NCI-H187 (cell line): ENCODE measurements at regions not wholly inside any gene's neighbourhood (a gene's known extent, or its start where the extent isn't known, plus 50 kb on each side); places are given as distances from the start of the nearest gene placed in this dataset.
A peak's percentile ranks its signal among the peaks of the same experiment; 100 is the strongest.

Experiments used
- DNase-seq, 2 experiments: peaks; one replicate each; lab custom pipeline; 2025; lab: John Stamatoyannopoulos, UW

DNA sequence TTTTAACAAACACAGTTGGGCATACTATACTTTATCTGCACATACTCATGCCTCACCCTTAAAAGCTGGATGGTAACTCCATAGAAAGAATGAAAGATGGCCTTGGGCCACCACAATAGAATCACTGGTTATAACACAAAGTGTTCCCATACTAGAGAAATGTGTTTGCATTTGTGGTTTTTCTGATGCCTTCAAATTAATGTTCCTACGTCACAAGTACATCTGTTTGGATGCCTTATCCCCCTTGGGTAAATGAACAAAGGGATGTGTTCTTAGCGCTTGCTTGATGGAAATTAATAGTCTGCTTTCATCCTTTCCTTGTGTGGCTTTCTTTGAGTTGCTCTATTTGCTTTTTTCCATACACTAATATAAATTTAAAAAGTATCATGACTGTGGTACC, 291.1 kb upstream of the PDE4D start:
- DNase-seq = no peak

DNA sequence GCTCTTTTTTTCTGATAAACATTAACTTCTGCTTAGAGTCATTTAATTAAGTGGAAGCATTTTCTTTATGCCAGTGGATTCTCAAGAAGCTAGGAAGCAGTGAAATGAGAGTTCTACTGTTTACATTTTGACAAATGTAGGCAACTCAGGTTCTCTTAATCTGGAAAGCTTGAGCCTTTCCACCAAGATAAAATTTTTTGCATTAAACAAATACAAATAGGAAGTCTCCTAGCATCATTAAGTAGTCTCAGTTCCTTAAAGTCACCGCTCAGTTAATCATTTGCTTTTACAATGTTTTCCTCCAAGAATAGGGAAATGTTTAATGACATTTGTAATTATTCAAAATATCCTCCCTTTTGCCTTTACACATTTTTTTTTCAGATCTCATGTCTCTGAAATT, 290.4 kb upstream of the PDE4D start:
- no peak for DNase-seq

DNA sequence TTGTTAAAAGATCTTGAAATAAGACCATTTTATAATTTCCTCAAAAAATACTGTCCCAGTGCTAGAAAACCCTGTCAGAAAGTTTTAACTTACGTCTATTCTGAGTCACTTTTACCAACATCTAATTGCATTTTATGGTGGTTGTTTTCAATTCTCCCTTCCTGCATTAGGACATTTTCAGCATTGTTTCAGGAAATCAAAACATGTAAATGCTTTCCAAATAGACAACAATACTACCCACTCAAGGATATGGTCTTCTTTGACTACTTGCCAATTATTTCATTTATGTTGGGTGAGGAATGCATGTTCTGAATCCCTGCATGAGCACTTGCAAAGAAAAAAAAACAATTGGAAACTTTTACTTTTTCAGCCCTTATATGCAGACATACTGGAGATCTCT, 284.6 kb upstream of the PDE4D start:
- no peak for DNase-seq

DNA sequence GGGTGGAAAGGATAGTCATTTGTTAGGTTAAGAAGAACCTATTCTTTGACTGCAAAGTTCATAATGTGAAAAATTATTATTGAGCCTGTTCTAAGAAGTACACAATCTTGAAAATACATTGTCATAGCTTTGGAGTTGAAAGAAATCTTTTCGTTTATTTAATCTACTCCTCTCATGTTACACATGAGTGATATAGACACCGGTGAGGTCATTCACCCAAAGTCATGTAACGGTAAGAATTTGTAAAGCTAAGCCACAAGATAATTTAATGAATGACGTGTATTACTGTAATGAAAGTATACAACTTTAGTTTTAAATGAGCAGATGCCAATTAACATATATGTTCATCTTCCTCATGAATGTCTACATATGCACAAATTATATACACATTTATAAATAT, 284.1 kb upstream of the PDE4D start:
- no peak for DNase-seq

DNA sequence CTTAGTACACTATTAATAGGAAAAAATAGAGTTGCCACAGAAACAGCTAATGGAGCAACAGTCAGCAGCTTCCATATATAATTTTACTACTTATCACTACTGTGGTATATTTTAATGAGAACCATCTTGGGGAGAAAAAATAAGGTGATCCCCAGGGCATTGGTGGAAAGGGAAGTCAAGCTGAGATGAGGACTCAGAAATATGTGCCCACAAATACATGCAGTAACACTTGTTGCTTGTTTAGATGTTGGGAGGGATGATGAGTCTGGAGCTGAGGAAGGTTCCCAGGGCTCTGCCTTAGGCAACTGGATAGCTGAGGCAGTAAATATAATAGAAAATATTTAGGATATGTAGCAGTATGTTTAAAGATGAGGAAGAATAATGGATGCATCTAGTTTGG, 280.1 kb upstream of the PDE4D start:
- DNase-seq = no peak

DNA sequence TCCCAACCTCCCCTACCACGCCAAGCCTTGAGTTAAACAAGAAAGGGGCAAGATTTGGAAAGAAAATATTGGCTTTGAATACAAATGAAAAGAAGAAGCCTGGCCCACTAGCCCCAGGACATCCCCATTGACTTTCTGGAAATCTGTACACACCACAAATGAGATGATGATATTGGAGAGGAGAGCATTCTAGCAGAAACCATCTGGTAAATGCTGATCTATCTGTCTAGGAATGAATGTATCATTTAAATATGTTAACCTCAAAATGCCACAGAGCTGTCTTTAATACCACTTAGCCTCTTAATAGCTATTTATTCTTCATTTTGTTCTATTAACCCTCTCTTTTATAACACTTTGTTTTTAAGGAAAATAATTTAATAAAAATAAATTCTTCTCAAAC, 270.2 kb upstream of the PDE4D start:
- no peak for DNase-seq

DNA sequence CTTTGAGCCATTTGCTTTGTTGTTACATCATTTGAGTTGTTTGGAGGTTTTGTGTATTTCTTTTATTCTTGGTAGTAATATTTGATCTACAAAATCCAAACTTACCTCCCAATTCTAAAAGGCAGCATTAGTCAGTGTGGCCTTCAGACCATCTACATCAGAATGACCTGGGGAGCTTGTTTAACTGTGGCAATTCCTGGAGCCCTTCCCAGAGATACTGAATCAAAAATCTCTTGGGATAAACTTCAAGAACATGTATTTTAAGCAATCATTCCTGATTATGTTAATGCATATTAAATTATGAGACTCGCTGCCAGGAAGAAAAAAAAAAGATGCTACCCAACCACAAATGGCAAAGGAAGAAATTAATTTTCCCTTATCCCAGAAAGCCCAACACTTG, 268.9 kb upstream of the PDE4D start:
- no peak for DNase-seq

DNA sequence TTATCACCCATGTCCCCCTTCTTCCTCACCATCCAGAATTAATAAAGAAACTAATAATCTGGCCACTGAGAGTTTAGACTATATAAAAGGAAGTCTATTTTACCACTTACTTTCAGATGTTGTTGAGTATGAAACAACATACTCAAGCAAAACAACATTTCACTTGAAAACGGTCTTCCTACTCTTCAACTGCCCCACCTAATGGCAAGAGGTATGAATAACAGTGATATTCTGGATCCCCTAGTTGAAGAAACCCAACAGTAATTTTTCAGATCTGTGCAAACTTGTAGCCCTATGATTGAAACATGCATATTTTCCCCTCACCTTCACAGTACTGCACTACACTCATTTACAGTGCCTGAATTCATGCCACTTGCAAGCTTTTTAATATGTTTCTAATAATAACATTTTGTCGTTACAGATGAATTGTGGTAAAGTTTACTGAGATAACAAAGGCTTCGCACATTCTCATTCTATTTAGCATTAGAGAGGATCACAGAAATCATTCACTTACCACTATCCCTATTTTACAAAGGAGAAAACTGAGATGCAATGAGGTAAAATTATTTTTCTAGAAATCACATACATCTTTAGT, 267.9 kb upstream of the PDE4D start:
- DNase-seq = peak in 1 of 2 experiments; percentile 9

DNA sequence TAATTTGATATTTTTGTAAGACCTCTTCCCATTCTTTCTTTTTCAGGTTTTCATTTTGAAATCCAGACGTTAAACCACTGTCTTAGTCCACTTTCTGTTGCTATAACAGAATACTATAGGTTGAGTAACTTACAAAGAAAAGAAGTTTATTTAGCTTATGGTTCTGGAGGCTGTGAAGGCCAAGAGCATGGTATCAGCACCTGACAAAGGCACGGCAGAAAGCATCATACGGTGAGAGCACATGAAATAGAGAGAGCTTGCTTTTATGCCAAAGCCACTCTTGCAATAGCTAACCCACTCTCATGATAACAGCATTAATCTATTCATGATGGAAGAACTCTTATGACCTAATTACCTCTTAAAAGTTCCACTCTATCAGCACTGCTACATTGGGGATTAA, 255.6 kb upstream of the PDE4D start:
- no peak for DNase-seq

DNA sequence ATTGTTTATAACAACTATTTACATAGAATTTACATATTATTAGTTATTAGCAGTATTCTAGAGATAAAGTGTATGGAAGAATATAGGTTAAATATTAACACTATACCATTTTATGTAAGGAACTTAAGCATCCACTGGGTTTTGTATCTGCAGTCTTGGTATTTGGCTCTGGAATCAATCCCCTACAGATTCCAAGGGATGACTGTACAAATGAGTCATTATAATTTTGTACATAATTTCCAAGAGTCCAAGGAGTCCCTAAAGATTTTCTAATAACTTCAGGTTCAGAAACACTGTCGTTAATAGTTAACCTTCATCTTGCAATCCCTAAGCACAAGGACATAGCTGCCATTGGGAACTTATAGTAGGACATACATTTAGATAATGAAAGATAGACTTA, 254.8 kb upstream of the PDE4D start:
- no peak for DNase-seq

DNA sequence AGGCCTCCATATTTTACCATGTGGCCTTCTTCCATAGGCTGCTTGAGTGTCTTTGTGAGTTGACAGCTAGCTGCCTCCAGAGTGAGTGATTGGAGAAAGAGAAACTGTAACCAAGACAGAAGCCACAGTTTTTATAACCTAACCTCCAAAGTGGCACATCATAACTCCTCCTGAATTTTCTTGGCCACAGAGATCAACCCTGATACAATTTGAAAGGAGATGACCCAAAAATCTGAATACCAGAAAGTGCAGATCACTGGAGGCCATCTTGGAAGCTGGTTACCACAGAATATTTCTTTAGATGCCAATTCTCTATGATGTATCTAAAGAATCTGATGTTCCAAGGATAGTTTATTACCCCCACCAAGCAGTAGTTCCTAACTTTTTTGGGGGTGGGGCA, 254.3 kb upstream of the PDE4D start:
- no peak for DNase-seq

DNA sequence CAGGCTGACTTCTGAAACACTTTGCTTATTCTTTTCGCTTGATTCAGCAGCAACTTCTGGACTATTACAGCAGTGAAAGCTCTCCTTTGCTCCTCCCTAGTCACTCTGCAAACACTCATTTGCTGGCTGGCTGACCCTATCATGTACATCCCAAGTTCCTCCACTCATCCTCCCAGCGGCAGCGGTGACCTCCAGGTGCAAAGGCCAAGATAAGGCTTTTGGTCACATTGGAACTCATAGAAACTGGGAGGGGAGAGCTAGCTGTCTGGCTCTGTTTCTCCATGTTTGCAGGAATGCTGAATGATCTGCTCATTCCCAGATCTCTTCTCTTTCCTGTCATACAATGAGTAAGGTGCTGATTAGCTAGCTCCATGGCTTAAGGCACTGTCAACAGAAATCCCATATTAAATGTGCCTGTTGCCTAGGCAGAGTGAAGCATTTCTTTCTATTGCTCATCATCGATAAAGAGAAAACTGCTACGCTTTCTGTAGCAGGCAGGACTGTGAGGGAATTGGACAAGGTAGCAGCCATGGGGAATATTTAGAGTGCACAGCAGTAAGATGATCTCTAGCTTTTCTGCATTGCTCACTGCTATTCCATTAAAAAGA, 250.5 kb upstream of the PDE4D start:
- DNase-seq = no peak

DNA sequence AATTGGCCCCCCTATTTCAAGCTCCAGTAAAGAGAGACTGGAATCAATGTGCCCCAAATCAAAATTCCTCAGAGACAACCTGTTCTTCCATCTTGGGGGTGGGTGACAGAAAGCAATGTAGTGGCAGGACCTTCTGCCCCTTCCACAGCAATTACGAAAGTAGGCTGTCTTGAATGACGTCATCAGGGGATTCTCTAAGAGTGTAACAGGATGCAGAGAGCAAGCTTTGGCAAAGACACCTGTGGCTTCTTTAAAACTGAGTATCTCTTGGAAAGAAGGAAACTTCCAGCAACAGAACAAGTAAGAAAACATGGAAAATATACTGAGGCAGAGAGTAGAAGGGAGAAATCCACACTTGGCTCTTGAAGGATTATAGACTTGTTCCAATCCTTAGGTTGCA, 247.6 kb upstream of the PDE4D start:
- DNase-seq = no peak

DNA sequence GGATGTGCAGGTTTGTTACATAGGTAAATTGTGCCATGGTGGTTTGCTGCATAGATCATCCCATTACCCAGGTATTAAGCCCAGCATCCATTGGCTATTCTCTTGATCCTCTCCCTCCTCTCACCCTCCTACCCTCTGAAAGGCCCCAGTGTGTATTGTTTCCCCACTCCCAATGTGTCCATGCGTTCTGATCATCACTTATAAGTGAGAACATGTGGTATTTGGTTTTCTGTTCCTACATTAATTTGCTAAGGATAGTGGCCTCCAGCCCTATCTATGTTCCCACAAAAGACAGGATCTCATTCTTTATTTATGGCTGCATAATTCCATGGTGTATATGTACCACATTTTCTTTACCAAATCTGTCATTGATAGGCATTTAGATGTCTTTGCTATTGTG, 243.3 kb upstream of the PDE4D start:
- no peak for DNase-seq

DNA sequence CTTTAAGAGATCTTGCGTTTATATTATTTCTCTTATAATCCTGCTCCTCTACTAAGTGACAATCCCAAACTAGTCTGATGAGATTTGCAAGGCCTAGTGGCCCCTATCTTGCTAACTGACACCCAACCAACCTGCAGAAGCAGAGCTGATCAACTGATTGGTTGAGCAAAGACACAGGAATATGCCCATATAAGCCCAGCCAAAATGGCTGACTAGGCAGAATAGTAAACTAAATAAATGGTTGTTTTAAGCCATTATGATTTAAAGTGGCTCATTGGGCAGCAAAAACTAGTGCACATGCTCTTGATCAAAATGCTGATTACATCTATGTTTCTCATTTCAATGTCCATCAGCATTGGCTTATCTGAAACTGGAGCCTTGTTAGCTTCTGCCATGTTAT, 238.0 kb upstream of the PDE4D start:
- DNase-seq = no peak

DNA sequence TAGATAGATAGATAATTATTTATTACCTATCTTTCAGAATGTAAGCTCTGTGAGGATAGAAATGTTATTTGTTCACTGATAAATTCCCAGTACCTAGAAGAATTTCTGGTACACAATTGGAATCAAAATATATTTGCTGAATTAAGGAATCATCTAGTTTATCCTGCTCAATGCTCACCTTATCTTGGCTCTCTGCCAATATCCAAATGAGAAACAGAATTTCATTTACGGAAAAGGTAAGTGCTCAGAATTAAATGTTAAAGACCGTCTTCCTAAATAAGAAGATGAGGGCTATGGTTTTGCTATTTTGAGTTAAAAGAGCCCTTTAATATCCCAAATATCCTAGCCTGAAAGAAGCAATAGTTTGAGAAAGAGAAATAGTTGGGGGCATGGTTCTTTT, 232.1 kb upstream of the PDE4D start:
- DNase-seq = no peak

DNA sequence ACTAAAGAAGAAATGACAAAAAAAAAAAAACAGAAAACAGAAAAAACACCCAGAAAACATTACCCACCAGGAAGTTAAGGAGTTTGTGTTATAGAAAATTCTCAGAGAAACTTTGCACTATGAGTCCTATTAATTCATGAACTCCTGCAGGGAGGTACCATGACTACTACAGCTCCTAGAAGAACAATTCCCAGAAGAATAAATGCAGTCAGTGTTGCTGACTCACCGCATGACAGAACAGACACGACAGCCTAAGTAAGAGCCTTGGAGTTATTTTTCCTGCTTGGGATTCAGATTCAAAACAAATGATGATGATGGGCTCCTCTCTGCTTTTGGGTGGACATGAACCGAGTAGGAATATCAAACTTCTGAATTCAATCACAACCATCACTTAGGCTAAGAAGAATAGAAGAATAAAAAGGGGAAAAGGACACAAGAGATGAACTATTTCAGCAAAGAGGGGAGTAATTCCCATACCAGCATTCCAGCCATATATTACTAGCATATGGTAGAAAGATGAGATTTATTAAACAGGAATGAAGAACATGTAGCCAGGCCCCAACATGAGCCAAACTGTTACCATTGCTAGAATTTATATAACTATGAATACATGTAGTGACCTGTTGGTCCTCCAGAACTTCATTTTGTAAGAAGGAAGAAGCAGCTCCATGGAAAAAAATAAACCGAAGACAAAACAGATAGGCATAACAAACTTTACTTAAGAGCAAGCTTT, 209.6 kb upstream of the PDE4D start:
- no peak for DNase-seq

DNA sequence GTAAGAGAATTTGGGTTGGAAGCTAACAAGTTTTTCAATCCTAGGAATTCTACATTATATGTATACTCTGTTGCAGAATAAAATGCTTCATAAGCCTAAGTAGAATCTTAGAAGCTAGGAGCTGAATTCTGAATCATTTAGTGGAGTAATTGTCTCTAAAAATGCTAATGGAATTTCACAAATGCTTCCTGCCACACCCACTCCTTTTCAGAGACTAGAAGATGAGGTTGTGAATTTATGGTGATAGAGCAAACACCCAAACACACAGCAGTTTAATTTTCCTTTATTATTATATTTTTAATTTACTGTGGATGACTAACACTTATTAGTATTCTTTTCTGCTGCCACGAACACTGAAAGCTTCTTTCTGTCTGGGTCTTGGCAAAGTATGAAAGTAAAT, 208.0 kb upstream of the PDE4D start:
- no peak for DNase-seq

DNA sequence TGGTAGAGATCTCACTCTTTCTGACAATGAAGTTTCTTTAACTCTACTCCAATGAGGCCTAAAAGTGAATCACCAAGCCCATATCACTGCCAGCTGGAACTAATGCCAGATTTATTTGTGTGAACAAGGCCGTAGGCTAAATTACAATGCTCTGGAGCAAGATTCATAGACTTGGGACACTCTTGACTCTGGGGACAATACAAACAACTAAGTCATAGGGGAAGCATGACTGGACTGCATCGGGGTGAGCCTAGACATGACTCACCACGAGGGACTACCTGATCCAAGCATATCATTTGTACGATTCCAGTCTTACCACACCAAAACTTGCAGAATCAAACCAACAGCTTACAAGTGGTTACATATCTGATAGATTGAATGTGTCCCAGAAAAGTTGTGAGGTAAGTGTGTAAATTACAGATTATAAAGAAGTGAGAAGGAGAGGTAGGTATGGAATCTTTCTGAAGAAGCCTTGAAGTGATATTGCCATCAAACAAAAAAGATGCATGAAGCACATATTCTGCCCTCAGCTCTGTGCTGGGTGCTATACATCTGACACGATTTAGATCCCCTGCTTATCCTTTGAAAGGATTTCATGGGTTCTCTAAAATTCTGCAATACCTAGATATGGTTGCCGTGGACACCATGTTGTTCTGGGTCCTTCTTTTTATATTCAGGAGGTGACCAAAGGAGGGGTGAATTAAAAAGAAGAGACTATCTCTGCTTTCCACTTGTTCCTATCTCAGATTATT, 199.3 kb upstream of the PDE4D start:
- DNase-seq = no peak

DNA sequence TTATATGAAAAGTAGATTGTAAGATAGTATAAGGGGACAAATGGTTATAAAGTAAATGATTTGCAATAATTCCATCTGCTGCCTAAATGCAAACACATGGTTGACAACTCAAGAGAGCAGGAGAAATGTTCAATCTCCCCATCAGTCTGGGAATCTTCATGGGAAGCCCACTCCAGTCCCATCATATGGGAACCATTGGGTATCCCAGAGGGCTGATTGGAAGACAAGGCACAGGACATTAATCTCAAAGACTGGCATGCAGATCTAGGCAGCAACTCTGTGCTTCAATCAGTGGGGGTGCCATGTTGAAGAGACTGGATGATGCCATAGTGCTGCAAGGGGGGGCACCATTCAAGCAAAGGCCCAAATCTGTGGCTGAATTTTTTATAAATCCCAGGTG, 193.1 kb upstream of the PDE4D start:
- no peak for DNase-seq

DNA sequence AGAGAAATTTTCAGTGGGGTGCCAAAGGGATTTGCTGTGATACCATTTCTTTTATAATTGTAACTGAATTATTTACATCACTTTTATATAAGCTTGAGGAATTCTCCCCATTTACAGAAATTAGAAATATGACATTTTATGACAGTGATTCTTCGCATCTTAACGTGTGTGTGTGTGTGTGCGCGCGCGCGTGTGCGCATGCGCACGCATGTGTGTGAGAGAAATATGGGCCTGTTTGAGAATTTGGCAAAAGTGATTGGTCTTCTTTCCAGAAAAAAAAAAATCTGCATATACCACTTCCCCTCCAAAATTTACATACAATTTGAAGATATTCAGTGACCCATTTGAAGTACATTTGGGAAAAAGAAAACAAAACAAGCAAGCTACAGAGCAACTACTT, 190.7 kb upstream of the PDE4D start:
- DNase-seq = no peak

DNA sequence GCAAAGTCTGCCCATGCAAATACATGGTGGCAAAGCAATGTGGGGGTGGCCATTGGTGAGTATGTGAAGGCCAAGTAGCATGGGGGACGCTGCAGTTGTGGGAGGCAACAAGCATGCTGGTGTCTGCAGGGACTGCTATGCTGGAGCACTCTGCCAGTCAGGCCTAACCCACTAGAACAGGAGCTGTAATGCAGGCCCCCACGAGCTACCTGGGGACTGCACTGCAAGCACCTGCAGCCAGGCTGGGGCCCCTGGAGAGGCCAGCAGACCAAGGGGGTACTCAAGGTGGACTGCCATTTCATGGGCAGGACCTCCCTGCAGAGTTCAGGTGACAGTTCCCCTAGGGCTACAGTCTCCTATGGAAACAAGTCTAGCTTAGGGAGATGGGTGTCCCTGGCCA, 183.8 kb upstream of the PDE4D start:
- no peak for DNase-seq

DNA sequence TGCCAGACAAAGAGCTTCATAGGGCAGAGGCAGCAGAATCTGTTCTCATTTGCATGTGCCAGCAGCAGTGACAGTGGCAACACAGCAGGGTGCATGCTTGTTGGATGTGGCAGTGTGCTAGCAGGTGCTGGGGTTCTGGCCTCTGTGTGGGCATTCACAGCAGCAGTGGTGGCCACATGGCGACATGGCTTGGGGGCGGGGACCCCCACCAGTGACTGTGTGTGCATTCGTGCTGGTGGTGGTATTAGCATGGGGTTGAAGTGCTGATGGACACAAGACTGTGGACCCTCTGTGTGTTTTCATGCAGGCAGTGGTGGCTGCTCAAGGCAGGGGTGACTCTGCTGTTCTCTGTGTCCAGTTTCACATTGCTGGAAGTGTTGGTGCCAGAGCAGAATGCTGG, 183.2 kb upstream of the PDE4D start:
- no peak for DNase-seq
